SU-DHL-6 (cell line): ENCODE measurements at regions not wholly inside any gene's neighbourhood (a gene's known extent, or its start where the extent isn't known, plus 50 kb on each side); places are given as distances from the start of the nearest gene placed in this dataset.

Experiments
- H2AFZ ChIP-seq: fragments of 200-600 bp; sonication (generic); 2 replicates; pipeline ENCODE4 v1.6.1; 2014; ENCODE audit warnings: low read depth, mild to moderate bottlenecking, moderate library complexity, mixed read lengths, antibody characterized with exemption, low read length; ENCODE audit not compliant: severe bottlenecking
- H3F3A ChIP-seq: fragments of 200-600 bp; shearing (Covaris generic); 2 replicates; pipeline ENCODE4 v1.6.0; 2016; ENCODE audit warnings: antibody characterized with exemption, mild to moderate bottlenecking; ENCODE audit not compliant: insufficient read depth
- H3K27ac ChIP-seq: fragments of 200-600 bp; sonication (generic); 2 replicates; pipeline ENCODE4 v1.5.1; 2016; ENCODE audit warnings: low read depth, mild to moderate bottlenecking, low read length, moderate library complexity, mixed read lengths
- H3K27me3 ChIP-seq: fragments of 200-600 bp; sonication (generic), shearing (Covaris generic); 2 replicates; pipeline ENCODE4 v1.6.0; 2014; ENCODE audit warnings: mild to moderate bottlenecking, low read length
- H3K36me3 ChIP-seq: fragments of 200-600 bp; sonication (generic); 2 replicates; pipeline ENCODE4 v1.6.1; 2014; ENCODE audit warnings: mild to moderate bottlenecking, low read length, mixed read lengths
- H3K4me2 ChIP-seq: fragments of 300-600, 200-600 bp; shearing (Covaris generic), sonication (generic); 2 replicates; pipeline ENCODE4 v1.6.0; 2014; ENCODE audit warnings: low read length, low read depth, mild to moderate bottlenecking; ENCODE audit not compliant: poor library complexity, severe bottlenecking
- H3K4me3 ChIP-seq: fragments of 200-600 bp; sonication (generic); 2 replicates; pipeline ENCODE4 v1.5.1; 2014; ENCODE audit warnings: antibody characterized with exemption, low read length, mild to moderate bottlenecking, mixed read lengths; ENCODE audit not compliant: insufficient read depth, poor library complexity, severe bottlenecking
- H3K79me2 ChIP-seq: fragments of 200-600 bp; sonication (generic); 2 replicates; pipeline ENCODE4 v1.6.1; 2014; ENCODE audit warnings: mild to moderate bottlenecking, low read length, moderate library complexity; ENCODE audit not compliant: insufficient read depth
- H3K9ac ChIP-seq: fragments of 200-600 bp; sonication (generic); 2 replicates; pipeline ENCODE4 v1.7.0; 2014; ENCODE audit warnings: mild to moderate bottlenecking, low read length
- H3K9me2 ChIP-seq: fragments of 200-600 bp; sonication (generic); replicated peaks from 2 replicates; pipeline ENCODE4 v1.6.1; 2014; ENCODE audit warnings: low read length; ENCODE audit not compliant: insufficient read depth
- H3K9me3 ChIP-seq: fragments of 200-600 bp; sonication (generic); 2 replicates; pipeline ENCODE4 v1.6.1; 2014; ENCODE audit warnings: low read length, mixed read lengths; ENCODE audit not compliant: insufficient read depth
- H4K20me1 ChIP-seq: fragments of 200-600 bp; sonication (generic); 2 replicates; pipeline ENCODE4 v1.6.1; 2014; ENCODE audit warnings: low read depth, mild to moderate bottlenecking, antibody characterized with exemption, low read length, moderate library complexity, mixed read lengths
- EZH2phosphoT487 ChIP-seq: fragments of 200-600 bp; sonication (generic), shearing (Covaris generic); conservative IDR thresholded peaks from 2 replicates; pipeline ENCODE4 v1.6.1; 2018; ENCODE audit warnings: mild to moderate bottlenecking, antibody characterized with exemption, low read length, moderate library complexity, mixed read lengths
- TF ChIP-seq, protein P1 (sequence below): fragments of 200-600 bp; sonication (generic); IDR thresholded peaks from one replicate; pipeline ENCODE4 v1.5.1; 2017; ENCODE audit warnings: antibody characterized with exemption, mild to moderate bottlenecking, low read length, moderate library complexity; ENCODE audit not compliant: insufficient read depth, poor library complexity, severe bottlenecking

DNA sequence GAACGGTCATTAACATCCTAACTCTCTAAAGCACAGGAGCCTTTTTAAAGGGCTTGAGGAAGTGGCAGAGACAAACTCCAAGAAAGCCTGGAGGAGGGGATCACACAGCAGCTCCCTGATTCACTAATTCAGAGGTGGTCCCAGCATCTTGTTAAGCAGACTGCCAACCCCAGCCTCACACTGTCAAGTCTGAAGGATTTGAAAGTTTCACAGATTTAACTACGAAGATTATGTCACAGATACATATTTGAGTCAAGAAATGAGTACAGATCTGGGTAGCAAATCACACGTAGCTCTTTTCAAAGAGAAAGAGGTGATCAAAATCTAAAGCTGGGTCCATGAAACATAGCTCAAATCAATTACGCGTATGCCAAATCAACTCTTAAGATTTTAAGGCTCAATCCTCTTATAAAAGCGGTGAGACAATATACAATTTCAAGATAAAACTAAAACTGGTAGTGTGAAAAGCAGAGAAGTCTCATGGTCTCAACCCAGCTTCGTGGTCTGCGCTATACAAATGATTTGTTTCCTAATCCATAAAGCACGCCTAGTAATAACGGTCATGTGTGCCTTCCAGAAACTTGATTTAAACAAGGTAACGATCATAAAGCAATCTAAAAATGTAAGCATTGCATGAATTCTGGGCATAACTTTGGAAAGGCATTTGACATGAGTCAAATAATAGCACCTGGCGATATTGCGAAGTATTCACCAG, 229.9 kb upstream of the MKLN1 start:
- Histone ChIP-seq H3K79me2 (peaks cover 81% of the 10 kb centered on the region), H2AFZ (no peak overlapping the region), H3K9ac (no peak overlapping the region), H4K20me1 (peaks cover 15% of the 10 kb centered on the region), H3K9me2 (no peaks in the 10 kb centered on the region), H3K4me3 (no peak overlapping the region), H3K27ac (no peak overlapping the region), H3K36me3 (no peaks in the 10 kb centered on the region; the same call in 1 of the 2 replicates), H3K9me3 (no peaks in the 10 kb centered on the region), H3K27me3 (no peaks in the 10 kb centered on the region), H3K4me2 (no peak overlapping the region), H3F3A (no peaks in the 10 kb centered on the region; the same call in 1 of the 2 replicates)
- TF ChIP-seq, protein P1, sequence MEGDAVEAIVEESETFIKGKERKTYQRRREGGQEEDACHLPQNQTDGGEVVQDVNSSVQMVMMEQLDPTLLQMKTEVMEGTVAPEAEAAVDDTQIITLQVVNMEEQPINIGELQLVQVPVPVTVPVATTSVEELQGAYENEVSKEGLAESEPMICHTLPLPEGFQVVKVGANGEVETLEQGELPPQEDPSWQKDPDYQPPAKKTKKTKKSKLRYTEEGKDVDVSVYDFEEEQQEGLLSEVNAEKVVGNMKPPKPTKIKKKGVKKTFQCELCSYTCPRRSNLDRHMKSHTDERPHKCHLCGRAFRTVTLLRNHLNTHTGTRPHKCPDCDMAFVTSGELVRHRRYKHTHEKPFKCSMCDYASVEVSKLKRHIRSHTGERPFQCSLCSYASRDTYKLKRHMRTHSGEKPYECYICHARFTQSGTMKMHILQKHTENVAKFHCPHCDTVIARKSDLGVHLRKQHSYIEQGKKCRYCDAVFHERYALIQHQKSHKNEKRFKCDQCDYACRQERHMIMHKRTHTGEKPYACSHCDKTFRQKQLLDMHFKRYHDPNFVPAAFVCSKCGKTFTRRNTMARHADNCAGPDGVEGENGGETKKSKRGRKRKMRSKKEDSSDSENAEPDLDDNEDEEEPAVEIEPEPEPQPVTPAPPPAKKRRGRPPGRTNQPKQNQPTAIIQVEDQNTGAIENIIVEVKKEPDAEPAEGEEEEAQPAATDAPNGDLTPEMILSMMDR = no peak
- no peak for TF ChIP-seq EZH2phosphoT487

- Histone ChIP-seq H2AFZ (no peak overlapping the region), H3K4me2 (no peak overlapping the region), H3K9me2 (no peaks in the 10 kb centered on the region), H3K79me2 (peaks cover 82% of the 10 kb centered on the region), H3K9ac (no peak overlapping the region), H3K4me3 (no peak overlapping the region), H3K27me3 (no peaks in the 10 kb centered on the region), H3F3A (no peaks in the 10 kb centered on the region), H4K20me1 (peaks cover 11% of the 10 kb centered on the region), H3K36me3 (no peaks in the 10 kb centered on the region; the same call in 1 of the 2 replicates), H3K27ac (no peak overlapping the region), H3K9me3 (no peaks in the 10 kb centered on the region)
- TF ChIP-seq, protein P1 = no peak
- TF ChIP-seq EZH2phosphoT487 = no peak
Measured at GRCh38 chr7:131098527-131098926, 229.1 kb upstream of the MKLN1 start.

DNA sequence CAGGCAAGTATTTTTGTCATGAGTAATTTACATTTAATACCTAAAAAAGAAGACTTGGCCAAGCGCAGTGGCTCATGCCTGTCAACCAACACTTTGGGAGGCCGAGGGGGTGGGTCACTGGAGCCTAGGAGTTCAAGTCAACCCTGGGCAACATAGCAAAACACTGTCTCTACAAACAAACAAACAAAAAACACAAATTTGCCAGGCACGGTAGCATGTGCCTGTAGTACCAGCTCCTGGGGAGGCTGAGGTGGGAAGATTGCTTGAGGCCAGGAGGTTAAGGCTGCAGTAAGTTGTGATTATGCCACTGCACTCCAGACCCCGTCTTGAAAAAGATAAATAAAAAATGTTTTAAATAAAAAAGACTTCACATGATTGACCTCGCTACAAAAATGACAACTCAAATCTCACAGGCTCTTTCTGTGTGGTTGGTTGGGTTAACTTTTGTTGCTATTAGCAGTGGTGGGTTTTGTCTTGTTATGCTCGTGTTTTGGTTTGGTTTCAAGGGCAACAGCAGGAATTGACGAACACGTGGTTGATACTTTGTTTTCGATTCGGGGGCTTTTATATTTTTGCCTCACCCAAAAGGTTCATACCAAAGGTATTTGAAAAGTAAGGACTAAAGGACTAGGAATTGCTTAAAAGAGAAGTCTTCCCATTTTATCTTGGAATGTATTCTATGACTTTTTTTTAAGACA, 227.2 kb upstream of the MKLN1 start:
- Histone ChIP-seq H3K79me2 (peaks cover 90% of the 10 kb centered on the region), H3F3A (peaks cover 9% of the 10 kb centered on the region; the same call in 1 of the 2 replicates), H2AFZ (no peak overlapping the region), H3K9me3 (no peaks in the 10 kb centered on the region), H3K36me3 (no peaks in the 10 kb centered on the region; the same call in 1 of the 2 replicates), H3K9ac (no peak overlapping the region), H3K4me3 (no peak overlapping the region), H3K4me2 (no peak overlapping the region), H3K9me2 (no peaks in the 10 kb centered on the region), H3K27ac (no peak overlapping the region), H4K20me1 (peaks cover 19% of the 10 kb centered on the region), H3K27me3 (no peaks in the 10 kb centered on the region)
- TF ChIP-seq, protein P1 = no peak
- TF ChIP-seq EZH2phosphoT487 = no peak
